H9 (cell line): ENCODE measurements at regions not wholly inside any gene's neighbourhood (a gene's known extent, or its start where the extent isn't known, plus 50 kb on each side); places are given as distances from the start of the nearest gene placed in this dataset.

ENCODE experiments used
- DNase-seq: peaks from one replicate; pipeline ENCODE4 v3.0.0-alpha.2; 2017
- H2AFZ ChIP-seq: one replicate; pipeline ENCODE4 v1.6.1; 2013; ENCODE audit warnings: mild to moderate bottlenecking, low read length, control low read depth, moderate library complexity
- H2AK5ac ChIP-seq: 2 replicates; pipeline ENCODE4 v1.6.1; 2013; ENCODE audit warnings: low read length, control low read depth, mixed read lengths; ENCODE audit not compliant: insufficient read length
- H2BK120ac ChIP-seq: one replicate; pipeline ENCODE4 v1.6.1; 2013; ENCODE audit warnings: low read depth, mild to moderate bottlenecking, low read length, control low read depth, inconsistent platforms; ENCODE audit not compliant: poor library complexity, severe bottlenecking
- H2BK12ac ChIP-seq: 2 replicates; pipeline ENCODE4 v1.6.1; 2013; ENCODE audit warnings: low read length, control low read depth, mixed read lengths, low read depth; ENCODE audit not compliant: insufficient read length
- H2BK15ac ChIP-seq: 2 replicates; pipeline ENCODE4 v1.6.1; 2013; ENCODE audit warnings: low read depth, low read length, control low read depth
- H2BK20ac ChIP-seq: one replicate; pipeline ENCODE4 v1.6.1; 2013; ENCODE audit warnings: low read depth, mild to moderate bottlenecking, low read length, control low read depth, inconsistent platforms; ENCODE audit not compliant: poor library complexity, severe bottlenecking
- H2BK5ac ChIP-seq: 2 replicates; pipeline ENCODE4 v1.6.1; 2013; ENCODE audit warnings: low read length, control low read depth, mixed read lengths; ENCODE audit not compliant: insufficient read length
- H3K14ac ChIP-seq: 2 replicates; pipeline ENCODE4 v1.6.1; 2013; ENCODE audit warnings: low read length, control low read depth; ENCODE audit not compliant: insufficient read depth
- H3K18ac ChIP-seq: 2 replicates; pipeline ENCODE4 v1.6.1; 2013; ENCODE audit warnings: low read depth, mild to moderate bottlenecking, mixed read lengths, low read length, control low read depth; ENCODE audit not compliant: insufficient read length
- H3K23ac ChIP-seq: 2 replicates; pipeline ENCODE4 v1.6.1; 2013; ENCODE audit warnings: low read length, control low read depth, mixed read lengths, low read depth; ENCODE audit not compliant: insufficient read length
- H3K23me2 ChIP-seq: 2 replicates; pipeline ENCODE4 v1.6.1; 2013; ENCODE audit warnings: low read depth, mild to moderate bottlenecking, mixed read lengths, low read length, control low read depth; ENCODE audit not compliant: insufficient read length, poor library complexity, severe bottlenecking
- H3K27ac ChIP-seq: 2 replicates; pipeline ENCODE4 v1.5.1; 2013; ENCODE audit warnings: low read length, control low read depth, mixed read lengths, low read depth; ENCODE audit not compliant: insufficient read length
- H3K27me3 ChIP-seq: 2 replicates; pipeline ENCODE4 v1.6.1; 2013; ENCODE audit warnings: low read length, control low read depth, inconsistent platforms; ENCODE audit not compliant: insufficient read depth
- H3K4ac ChIP-seq: 2 replicates; pipeline ENCODE4 v1.6.1; 2013; ENCODE audit warnings: low read depth, mild to moderate bottlenecking, control low read depth, inconsistent platforms, low read length, moderate library complexity
- H3K4me1 ChIP-seq: 2 replicates; pipeline ENCODE4 v1.6.1; 2013; ENCODE audit warnings: low read length, control low read depth, inconsistent platforms; ENCODE audit not compliant: insufficient read depth
- H3K4me2 ChIP-seq: 2 replicates; pipeline ENCODE4 v1.6.1; 2013; ENCODE audit warnings: low read length, control low read depth, mixed read lengths; ENCODE audit not compliant: insufficient read length, insufficient read depth
- H3K56ac ChIP-seq: 2 replicates; pipeline ENCODE4 v1.6.1; 2013; ENCODE audit warnings: low read depth, mild to moderate bottlenecking, mixed read lengths, low read length, control low read depth; ENCODE audit not compliant: insufficient read length
- H3K79me1 ChIP-seq: 2 replicates; pipeline ENCODE4 v1.6.1; 2013; ENCODE audit warnings: low read depth, mild to moderate bottlenecking, moderate library complexity, low read length, control low read depth, inconsistent platforms; ENCODE audit not compliant: insufficient read depth, poor library complexity, severe bottlenecking
- H3K79me2 ChIP-seq: 2 replicates; pipeline ENCODE4 v1.6.1; 2013; ENCODE audit warnings: low read length, control low read depth, inconsistent platforms; ENCODE audit not compliant: insufficient read depth
- H3K9ac ChIP-seq: 2 replicates; pipeline ENCODE4 v1.6.1; 2013; ENCODE audit warnings: low read length, control low read depth, mixed read lengths; ENCODE audit not compliant: insufficient read length; ENCODE audit errors: extremely low read depth
- H3K9me3 ChIP-seq: one replicate; pipeline ENCODE4 v1.6.1; 2013; ENCODE audit warnings: low read depth, low read length, inconsistent platforms; ENCODE audit not compliant: control insufficient read depth
- H3T11ph ChIP-seq: one replicate; pipeline ENCODE4 v1.6.1; 2013; ENCODE audit warnings: mild to moderate bottlenecking, low read length, control low read depth, inconsistent platforms
- H4K20me1 ChIP-seq: one replicate; pipeline ENCODE4 v1.6.1; 2013; ENCODE audit not compliant: control insufficient read depth, insufficient read length, insufficient read depth
- H4K5ac ChIP-seq: 2 replicates; pipeline ENCODE4 v1.6.1; 2013; ENCODE audit warnings: low read depth, mild to moderate bottlenecking, mixed read lengths, low read length, control low read depth; ENCODE audit not compliant: insufficient read length
- H4K8ac ChIP-seq: replicated peaks from 2 replicates; pipeline ENCODE4 v1.6.1; 2013; ENCODE audit warnings: low read length, control low read depth, mixed read lengths, low read depth; ENCODE audit not compliant: insufficient read length
- H4K91ac ChIP-seq: 2 replicates; pipeline ENCODE4 v1.6.1; 2013; ENCODE audit warnings: low read depth, mild to moderate bottlenecking, moderate library complexity, mixed read lengths, low read length, control low read depth; ENCODE audit not compliant: insufficient read length
- H3K27ac Mint-ChIP-seq, 3 experiments: 2 replicates in 2 of 3; 3 replicates in 1 of 3; pipeline ENCODE4 v1.8.0; 2020 to 2021; ENCODE audit warnings: mixed read lengths in 3 of 3, mild to moderate bottlenecking in 1 of 3, moderate library complexity in 1 of 3
- H3K27me3 Mint-ChIP-seq: 2 replicates; pipeline ENCODE4 v1.8.0; 2021; ENCODE audit warnings: low read depth, mild to moderate bottlenecking, moderate library complexity, mixed read lengths
- H3K36me3 Mint-ChIP-seq, 3 experiments: 2 replicates in 2 of 3; 3 replicates in 1 of 3; pipeline ENCODE4 v1.8.0; 2020 to 2021; ENCODE audit warnings: low read depth in 3 of 3, mixed read lengths in 3 of 3; ENCODE audit not compliant: insufficient read depth in 1 of 3
- H3K4me1 Mint-ChIP-seq, 2 experiments: 2 replicates each; pipeline ENCODE4 v1.8.0; 2020; ENCODE audit warnings: mixed read lengths in 2 of 2
- H3K4me3 Mint-ChIP-seq, 2 experiments: 2 replicates in 1 of 2; 3 replicates in 1 of 2; pipeline ENCODE4 v1.8.0; 2020 to 2021; ENCODE audit warnings: mild to moderate bottlenecking in 2 of 2, mixed read lengths in 2 of 2, moderate library complexity in 1 of 2
- H3K9me3 Mint-ChIP-seq, 2 experiments: 2 replicates in 1 of 2; 3 replicates in 1 of 2; pipeline ENCODE4 v1.8.0; 2020; ENCODE audit warnings: mild to moderate bottlenecking in 2 of 2, mixed read lengths in 2 of 2, moderate library complexity in 1 of 2
- WGBS: extraction: QIAGEN DNeasy Blood & Tissue Kit; methylation state at CpG from one replicate; pipeline ENCODE4 v1.1.7; 2013; ENCODE audit warnings: missing lambda C conversion rate, low lambda C conversion rate, mixed read lengths; ENCODE audit not compliant: insufficient read length; ENCODE audit errors: extremely low coverage; 5-methylcytosine and 5-hydroxymethylcytosine counted together
- TF ChIP-seq, protein P1 (sequence below): fragments of 200-600 bp; sonication (generic); conservative IDR thresholded peaks from 3 replicates; pipeline ENCODE4 v1.8.0; 2021; ENCODE audit warnings: antibody characterized with exemption, mild to moderate bottlenecking

DNA sequence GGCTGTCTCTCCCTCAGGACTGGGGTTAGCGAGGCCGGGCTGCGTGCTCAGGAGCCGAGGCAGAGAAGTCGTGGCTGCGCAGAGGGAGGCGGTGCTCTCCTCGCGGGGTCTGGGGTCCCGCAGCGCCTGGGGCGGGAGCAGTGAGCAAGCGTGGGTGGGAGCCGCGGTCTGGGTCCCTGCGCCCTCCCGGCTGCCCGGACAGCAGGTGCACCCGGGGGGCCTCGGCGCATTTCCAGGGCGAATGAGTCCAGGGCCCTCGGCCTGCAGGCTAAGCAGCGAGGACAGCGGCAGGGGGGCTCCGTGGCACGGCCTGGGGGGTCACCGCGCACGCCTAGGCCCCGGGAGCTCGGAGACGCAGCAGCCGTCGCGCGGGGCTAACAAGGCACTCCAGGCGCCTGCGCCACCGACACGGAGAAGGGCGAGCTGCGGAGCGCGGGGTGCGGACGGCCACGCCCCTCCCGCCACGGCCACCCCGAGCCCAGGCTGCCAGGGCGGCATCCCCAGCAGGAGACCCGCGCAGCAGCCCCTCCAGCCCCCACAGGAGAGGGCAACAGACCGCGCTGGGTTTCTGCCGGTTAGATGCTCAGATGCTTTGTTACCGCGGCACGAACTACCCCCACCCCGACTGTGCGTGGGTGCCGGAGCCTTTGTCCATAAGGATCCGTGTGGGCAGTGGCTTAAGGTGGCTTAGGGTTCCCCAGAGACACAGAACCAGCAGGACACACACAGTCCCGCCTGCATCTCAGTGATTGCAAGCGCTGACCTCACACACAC is 117.7 kb upstream of the C14orf180 start:
- H3K27ac Mint-ChIP-seq = no peak overlapping the region
- H3K4me1 Mint-ChIP-seq = peaks cover 16% of the 10 kb centered on the region in 2 experiments
- Histone ChIP-seq H3K27ac (no peak overlapping the region), H4K20me1 (no peaks in the 10 kb centered on the region), H2AK5ac (no peak overlapping the region), H2BK15ac (no peak overlapping the region), H3K27me3 (peaks cover 12% of the 10 kb centered on the region; the same call in 1 of the 2 replicates), H3K56ac (no peak overlapping the region), H3K14ac (no peak overlapping the region), H3K79me1 (no peaks in the 10 kb centered on the region), H2BK20ac (no peak overlapping the region), H3K18ac (no peak overlapping the region), H3K23ac (no peak overlapping the region), H3K23me2 (peaks cover 9% of the 10 kb centered on the region), H4K5ac (no peak overlapping the region), H4K8ac (no peak overlapping the region), H3K4me1 (no peaks in the 10 kb centered on the region; the same call in 1 of the 2 replicates), H3K4me2 (peak overlapping the region; percentile 80), H3K4ac (no peak overlapping the region), H3T11ph (no peak overlapping the region), H3K9me3 (no peaks in the 10 kb centered on the region), H2BK120ac (no peak overlapping the region), H3K9ac (no peak overlapping the region), H2AFZ (no peak overlapping the region), H4K91ac (no peak overlapping the region), H2BK5ac (no peak overlapping the region), H3K79me2 (no peaks in the 10 kb centered on the region), H2BK12ac (no peak overlapping the region)
- TF ChIP-seq, protein P1, sequence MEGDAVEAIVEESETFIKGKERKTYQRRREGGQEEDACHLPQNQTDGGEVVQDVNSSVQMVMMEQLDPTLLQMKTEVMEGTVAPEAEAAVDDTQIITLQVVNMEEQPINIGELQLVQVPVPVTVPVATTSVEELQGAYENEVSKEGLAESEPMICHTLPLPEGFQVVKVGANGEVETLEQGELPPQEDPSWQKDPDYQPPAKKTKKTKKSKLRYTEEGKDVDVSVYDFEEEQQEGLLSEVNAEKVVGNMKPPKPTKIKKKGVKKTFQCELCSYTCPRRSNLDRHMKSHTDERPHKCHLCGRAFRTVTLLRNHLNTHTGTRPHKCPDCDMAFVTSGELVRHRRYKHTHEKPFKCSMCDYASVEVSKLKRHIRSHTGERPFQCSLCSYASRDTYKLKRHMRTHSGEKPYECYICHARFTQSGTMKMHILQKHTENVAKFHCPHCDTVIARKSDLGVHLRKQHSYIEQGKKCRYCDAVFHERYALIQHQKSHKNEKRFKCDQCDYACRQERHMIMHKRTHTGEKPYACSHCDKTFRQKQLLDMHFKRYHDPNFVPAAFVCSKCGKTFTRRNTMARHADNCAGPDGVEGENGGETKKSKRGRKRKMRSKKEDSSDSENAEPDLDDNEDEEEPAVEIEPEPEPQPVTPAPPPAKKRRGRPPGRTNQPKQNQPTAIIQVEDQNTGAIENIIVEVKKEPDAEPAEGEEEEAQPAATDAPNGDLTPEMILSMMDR = no peak
- H3K27me3 Mint-ChIP-seq = peaks cover 84% of the 10 kb centered on the region
- H3K9me3 Mint-ChIP-seq = no peaks in the 10 kb centered on the region; a peak in 1 of 5 replicates
- peak overlapping the region; percentile 53 to 73 for H3K4me3 Mint-ChIP-seq
- peak; percentile 39 for DNase-seq
- no CpG with 5 or more reads among the region's 66 CpGs for WGBS
- no peaks in the 10 kb centered on the region for H3K36me3 Mint-ChIP-seq
